ENCODE measurements at regions not wholly inside any gene's neighbourhood (a gene's known extent, or its start where the extent isn't known, plus 50 kb on each side); places are given as distances from the start of the nearest gene placed in this dataset.

- no peak for ATAC-seq (ENCODE audit: insufficient read depth, low FRiP score)
- TF ChIP-seq, protein P1, sequence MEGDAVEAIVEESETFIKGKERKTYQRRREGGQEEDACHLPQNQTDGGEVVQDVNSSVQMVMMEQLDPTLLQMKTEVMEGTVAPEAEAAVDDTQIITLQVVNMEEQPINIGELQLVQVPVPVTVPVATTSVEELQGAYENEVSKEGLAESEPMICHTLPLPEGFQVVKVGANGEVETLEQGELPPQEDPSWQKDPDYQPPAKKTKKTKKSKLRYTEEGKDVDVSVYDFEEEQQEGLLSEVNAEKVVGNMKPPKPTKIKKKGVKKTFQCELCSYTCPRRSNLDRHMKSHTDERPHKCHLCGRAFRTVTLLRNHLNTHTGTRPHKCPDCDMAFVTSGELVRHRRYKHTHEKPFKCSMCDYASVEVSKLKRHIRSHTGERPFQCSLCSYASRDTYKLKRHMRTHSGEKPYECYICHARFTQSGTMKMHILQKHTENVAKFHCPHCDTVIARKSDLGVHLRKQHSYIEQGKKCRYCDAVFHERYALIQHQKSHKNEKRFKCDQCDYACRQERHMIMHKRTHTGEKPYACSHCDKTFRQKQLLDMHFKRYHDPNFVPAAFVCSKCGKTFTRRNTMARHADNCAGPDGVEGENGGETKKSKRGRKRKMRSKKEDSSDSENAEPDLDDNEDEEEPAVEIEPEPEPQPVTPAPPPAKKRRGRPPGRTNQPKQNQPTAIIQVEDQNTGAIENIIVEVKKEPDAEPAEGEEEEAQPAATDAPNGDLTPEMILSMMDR (IDR thresholded peaks at IDR 0.05; ENCODE audit: control extremely low read depth, extremely low read depth): no peak
- no peaks in the 10 kb centered on the region for H3K36me3 ChIP-seq (ENCODE audit: control insufficient read depth in 4 of 4, insufficient read depth in 4 of 4, low read length in 4 of 4)
- H3K27me3 ChIP-seq (ENCODE audit: control insufficient read depth in 3 of 3, insufficient read depth in 3 of 3, low read length in 2 of 3): no peaks in the 10 kb centered on the region
- no peak for DNase-seq
- no peaks in the 10 kb centered on the region for H3K9me3 ChIP-seq (ENCODE audit: control insufficient read depth in 4 of 4, insufficient read depth in 3 of 4, low read length in 3 of 4)
- no peak overlapping the region for H3K4me3 ChIP-seq
- WGBS, 2 donors: 91 to 94% methylated on average over 6 of the region's 6 CpGs
- no peak overlapping the region for H3K27ac ChIP-seq (ENCODE audit: low read depth in 1 of 2, low read length in 1 of 2)
- H3K4me1 ChIP-seq (ENCODE audit: control insufficient read depth in 5 of 5, insufficient read depth in 5 of 5, low read length in 5 of 5): no peaks in the 10 kb centered on the region
- H3K9ac ChIP-seq (ENCODE audit: insufficient read depth in 1 of 2, low read length in 2 of 2): no peak overlapping the region
Observed at GRCh38 chr9:108283696-108284095, 572.1 kb downstream of the ACTL7B start.

DNA sequence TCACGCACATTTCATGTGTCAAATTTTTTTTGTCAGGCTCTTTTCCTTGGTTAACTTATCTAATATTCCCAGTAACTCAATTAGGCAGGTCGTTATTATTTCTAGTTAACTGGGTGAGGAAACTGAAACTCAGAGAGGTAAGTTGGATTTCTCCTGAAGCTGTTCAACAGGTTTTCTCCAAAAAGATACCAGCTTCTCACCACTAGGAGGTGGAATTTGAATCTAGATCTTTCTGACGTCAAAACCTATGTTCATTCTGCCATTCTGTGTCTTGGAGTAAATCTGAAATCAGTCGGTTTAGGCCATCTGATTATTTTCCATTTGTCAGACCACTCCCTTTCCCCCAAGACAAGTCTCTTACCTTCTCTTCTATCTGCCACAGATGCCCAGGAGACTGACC, 572.9 kb downstream of the ACTL7B start:
- no peak for DNase-seq
- no peak for ATAC-seq (ENCODE audit: insufficient read depth, low FRiP score)
- Histone ChIP-seq H3K27me3 (ENCODE audit: control insufficient read depth in 3 of 3, insufficient read depth in 3 of 3, low read length in 2 of 3) (no peaks in the 10 kb centered on the region), H3K27ac (ENCODE audit: low read depth in 1 of 2, low read length in 1 of 2) (no peak overlapping the region), H3K9ac (ENCODE audit: insufficient read depth in 1 of 2, low read length in 2 of 2) (no peak overlapping the region), H3K9me3 (ENCODE audit: control insufficient read depth in 4 of 4, insufficient read depth in 3 of 4, low read length in 3 of 4) (no peaks in the 10 kb centered on the region), H3K36me3 (ENCODE audit: control insufficient read depth in 4 of 4, insufficient read depth in 4 of 4, low read length in 4 of 4) (no peaks in the 10 kb centered on the region), H3K4me3 (no peak overlapping the region), H3K4me1 (ENCODE audit: control insufficient read depth in 5 of 5, insufficient read depth in 5 of 5, low read length in 5 of 5) (no peaks in the 10 kb centered on the region)
- 72 to 73% methylated on average over 4 of the region's 4 CpGs for WGBS, 2 donors
- TF ChIP-seq, protein P1 (IDR thresholded peaks at IDR 0.05; ENCODE audit: control extremely low read depth, extremely low read depth): no peak

- Histone ChIP-seq H3K36me3 (ENCODE audit: control insufficient read depth in 4 of 4, insufficient read depth in 4 of 4, low read length in 4 of 4) (no peaks in the 10 kb centered on the region), H3K9ac (ENCODE audit: insufficient read depth in 1 of 2, low read length in 2 of 2) (no peak overlapping the region), H3K27ac (ENCODE audit: low read depth in 1 of 2, low read length in 1 of 2) (no peak overlapping the region), H3K27me3 (ENCODE audit: control insufficient read depth in 3 of 3, insufficient read depth in 3 of 3, low read length in 2 of 3) (no peaks in the 10 kb centered on the region), H3K4me3 (no peak overlapping the region), H3K9me3 (ENCODE audit: control insufficient read depth in 4 of 4, insufficient read depth in 3 of 4, low read length in 3 of 4) (no peaks in the 10 kb centered on the region), H3K4me1 (ENCODE audit: control insufficient read depth in 5 of 5, insufficient read depth in 5 of 5, low read length in 5 of 5) (no peaks in the 10 kb centered on the region)
- no peak for DNase-seq
- TF ChIP-seq, protein P1 (IDR thresholded peaks at IDR 0.05; ENCODE audit: control extremely low read depth, extremely low read depth): no peak
- 69 to 83% methylated on average over 1 of the region's 1 CpG for WGBS, 2 donors
- no peak for ATAC-seq (ENCODE audit: insufficient read depth, low FRiP score)
Observed at GRCh38 chr9:108281696-108282095, 574.1 kb downstream of the ACTL7B start.

- no peak overlapping the region for H3K27ac ChIP-seq (ENCODE audit: low read depth in 1 of 2, low read length in 1 of 2)
- H3K36me3 ChIP-seq (ENCODE audit: control insufficient read depth in 4 of 4, insufficient read depth in 4 of 4, low read length in 4 of 4): no peaks in the 10 kb centered on the region
- no peak overlapping the region for H3K4me3 ChIP-seq
- no peaks in the 10 kb centered on the region for H3K4me1 ChIP-seq (ENCODE audit: control insufficient read depth in 5 of 5, insufficient read depth in 5 of 5, low read length in 5 of 5)
- ATAC-seq (ENCODE audit: insufficient read depth, low FRiP score) (no peak), DNase-seq (no peak)
- no peaks in the 10 kb centered on the region for H3K27me3 ChIP-seq (ENCODE audit: control insufficient read depth in 3 of 3, insufficient read depth in 3 of 3, low read length in 2 of 3)
- TF ChIP-seq, protein P1 (IDR thresholded peaks at IDR 0.05; ENCODE audit: control extremely low read depth, extremely low read depth): no peak
- no peak overlapping the region for H3K9ac ChIP-seq (ENCODE audit: insufficient read depth in 1 of 2, low read length in 2 of 2)
- H3K9me3 ChIP-seq (ENCODE audit: control insufficient read depth in 4 of 4, insufficient read depth in 3 of 4, low read length in 3 of 4): no peaks in the 10 kb centered on the region
Observed at GRCh38 chr9:108278341-108278740, 577.4 kb downstream of the ACTL7B start.
